ENCODE measurements at regions not wholly inside any gene's neighbourhood (a gene's known extent, or its start where the extent isn't known, plus 50 kb on each side); places are given as distances from the start of the nearest gene placed in this dataset.

DNA sequence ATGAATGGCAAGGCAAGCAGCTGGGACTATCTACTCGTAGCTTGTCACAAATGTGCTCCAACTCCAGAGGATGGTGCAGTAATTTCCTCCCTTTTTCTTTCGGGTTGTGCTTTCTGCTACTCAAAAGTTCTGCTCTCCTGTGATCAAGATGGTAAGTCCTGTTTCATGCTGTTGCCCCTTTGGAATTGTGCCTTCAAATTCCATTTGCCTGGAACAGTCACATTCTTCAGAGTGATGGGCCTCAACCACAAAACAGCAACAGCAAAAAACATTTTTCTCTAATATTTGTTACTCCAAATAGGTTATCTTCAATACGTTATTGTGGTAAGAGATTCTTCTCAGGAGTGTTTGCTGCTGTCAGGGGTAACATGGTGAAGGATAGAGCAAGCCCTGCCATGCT is 209.3 kb downstream of the PALM2AKAP2 start:
- 90% methylated on average over 2 of the region's 3 CpGs for WGBS (ENCODE audit: insufficient coverage)
- H3K27ac Mint-ChIP-seq = no peak overlapping the region
- CTCF ChIA-PET = no interaction called here
- H3K27me3 ChIP-seq (replicated peaks in 1 of 2; ENCODE audit: control insufficient read depth in 2 of 2, extremely low read depth in 1 of 2, insufficient read depth in 2 of 2, low read length in 1 of 2) = no peaks in the 10 kb centered on the region
- no peak overlapping the region for H3K27ac ChIP-seq (ENCODE audit: low read length)
- peaks cover 4 to 15% (median 13%) of the 10 kb centered on the region in 3 donors for H3K9me3 Mint-ChIP-seq
- no peaks in the 10 kb centered on the region for H3K4me1 ChIP-seq (ENCODE audit: control insufficient read depth in 1 of 2, extremely low read depth in 1 of 2, insufficient read depth in 2 of 2, low read length in 2 of 2)
- H3K4me1 Mint-ChIP-seq = no peaks in the 10 kb centered on the region
- no peak for DNase-seq
- H3K36me3 Mint-ChIP-seq = peaks cover 3% of the 10 kb centered on the region
- H3K9me3 ChIP-seq = no peaks in the 10 kb centered on the region
- no peaks in the 10 kb centered on the region for H3K36me3 ChIP-seq (ENCODE audit: control insufficient read depth in 2 of 2, extremely low read depth in 1 of 2, insufficient read depth in 1 of 2, low read length in 1 of 2)
- ATAC-seq (replicated peaks in 1 of 4) = no peak
- no peak overlapping the region for H3K4me3 Mint-ChIP-seq
- H3K27me3 Mint-ChIP-seq = peaks cover 0 to 2% of the 10 kb centered on the region in 2 donors
- POLR2A ChIA-PET = no interaction called here
- H3K4me3 ChIP-seq (ENCODE audit: control insufficient read depth in 1 of 2, extremely low read depth in 1 of 2, low read length in 1 of 2) = no peak overlapping the region

DNA sequence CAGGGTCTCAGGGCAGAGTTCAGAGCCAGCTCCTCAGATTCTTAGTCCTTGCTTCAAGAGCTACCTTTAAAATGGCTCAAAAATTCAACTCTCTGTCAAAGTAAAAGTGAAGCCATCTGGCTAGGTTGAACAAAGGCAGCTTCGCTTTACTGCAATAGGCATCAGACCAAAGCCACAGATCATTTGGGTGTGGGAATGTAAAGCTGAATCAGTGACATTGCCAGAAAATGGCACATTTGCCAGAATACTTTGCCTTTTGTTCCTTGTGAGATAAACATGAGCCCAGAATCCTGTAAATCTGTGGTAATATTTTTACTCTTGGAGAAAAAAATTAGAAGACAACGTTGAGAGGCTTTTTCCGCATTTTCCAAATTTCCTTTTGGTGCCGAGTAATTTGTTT is 210.5 kb downstream of the PALM2AKAP2 start:
- no peak overlapping the region for H3K4me3 Mint-ChIP-seq
- peaks cover 0 to 6% of the 10 kb centered on the region in 2 experiments for H3K27me3 ChIP-seq (replicated peaks in 1 of 2; ENCODE audit: control insufficient read depth in 2 of 2, extremely low read depth in 1 of 2, insufficient read depth in 2 of 2, low read length in 1 of 2)
- H3K27ac Mint-ChIP-seq = no peak overlapping the region
- H3K9me3 ChIP-seq = no peaks in the 10 kb centered on the region
- no peak overlapping the region for H3K4me3 ChIP-seq (ENCODE audit: control insufficient read depth in 1 of 2, extremely low read depth in 1 of 2, low read length in 1 of 2)
- H3K27me3 Mint-ChIP-seq = peaks cover 0 to 5% of the 10 kb centered on the region in 2 donors
- H3K4me1 ChIP-seq (ENCODE audit: control insufficient read depth in 1 of 2, extremely low read depth in 1 of 2, insufficient read depth in 2 of 2, low read length in 2 of 2) = no peaks in the 10 kb centered on the region
- WGBS (ENCODE audit: insufficient coverage) = no CpG with 5 or more reads among the region's 4 CpGs
- ATAC-seq (replicated peaks in 1 of 4) (no peak), DNase-seq (no peak)
- CTCF ChIA-PET = no interaction called here
- no peak overlapping the region for H3K27ac ChIP-seq (ENCODE audit: low read length)
- peaks cover 3% of the 10 kb centered on the region for H3K36me3 Mint-ChIP-seq
- peaks cover 8 to 17% (median 15%) of the 10 kb centered on the region in 3 donors for H3K9me3 Mint-ChIP-seq
- H3K36me3 ChIP-seq (ENCODE audit: control insufficient read depth in 2 of 2, extremely low read depth in 1 of 2, insufficient read depth in 1 of 2, low read length in 1 of 2) = no peaks in the 10 kb centered on the region
- POLR2A ChIA-PET = no interaction called here
- H3K4me1 Mint-ChIP-seq = no peaks in the 10 kb centered on the region

DNA sequence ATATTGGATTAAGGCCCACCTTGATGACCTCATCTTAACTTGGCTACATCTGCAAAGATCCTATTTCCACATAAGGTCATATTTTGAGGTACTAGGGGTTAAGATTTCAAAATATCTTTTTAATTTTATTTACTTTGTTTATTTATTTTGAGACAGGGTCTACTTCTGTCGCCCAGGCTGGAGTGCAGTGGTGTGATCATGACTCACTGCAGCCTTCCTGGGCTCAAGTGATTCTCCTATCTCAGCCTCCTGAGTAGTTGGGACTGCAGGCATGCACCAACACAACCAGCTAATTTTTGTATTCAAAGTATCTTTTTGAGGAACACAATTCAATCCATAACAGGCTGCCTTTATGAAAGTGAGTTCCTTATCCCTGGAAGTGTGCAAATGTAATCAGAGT is 212.3 kb downstream of the PALM2AKAP2 start:
- Mint-ChIP-seq H3K27me3 (peaks cover 0 to 5% of the 10 kb centered on the region in 2 donors), H3K4me1 (no peaks in the 10 kb centered on the region), H3K27ac (no peak overlapping the region), H3K9me3 (peaks cover 10 to 18% (median 15%) of the 10 kb centered on the region in 3 donors), H3K4me3 (no peak overlapping the region), H3K36me3 (peaks cover 3% of the 10 kb centered on the region)
- Histone ChIP-seq H3K4me1 (ENCODE audit: control insufficient read depth in 1 of 2, extremely low read depth in 1 of 2, insufficient read depth in 2 of 2, low read length in 2 of 2) (no peaks in the 10 kb centered on the region), H3K27me3 (replicated peaks in 1 of 2; ENCODE audit: control insufficient read depth in 2 of 2, extremely low read depth in 1 of 2, insufficient read depth in 2 of 2, low read length in 1 of 2) (peaks cover 0 to 6% of the 10 kb centered on the region in 2 experiments), H3K4me3 (ENCODE audit: control insufficient read depth in 1 of 2, extremely low read depth in 1 of 2, low read length in 1 of 2) (no peak overlapping the region), H3K9me3 (no peaks in the 10 kb centered on the region), H3K36me3 (ENCODE audit: control insufficient read depth in 2 of 2, extremely low read depth in 1 of 2, insufficient read depth in 1 of 2, low read length in 1 of 2) (no peaks in the 10 kb centered on the region), H3K27ac (ENCODE audit: low read length) (no peak overlapping the region)
- DNase-seq (no peak), ATAC-seq (replicated peaks in 1 of 4) (no peak)
- POLR2A ChIA-PET = interaction anchor here in 1 of 2 donors (0.6 kb wide), 1 partner anchor 47 kb away, joined by 4 read pairs; no protein-coding TSS in a partner anchor
- WGBS (ENCODE audit: insufficient coverage) = 80% methylated on average over 1 of the region's 1 CpG
- CTCF ChIA-PET = no interaction called here

DNA sequence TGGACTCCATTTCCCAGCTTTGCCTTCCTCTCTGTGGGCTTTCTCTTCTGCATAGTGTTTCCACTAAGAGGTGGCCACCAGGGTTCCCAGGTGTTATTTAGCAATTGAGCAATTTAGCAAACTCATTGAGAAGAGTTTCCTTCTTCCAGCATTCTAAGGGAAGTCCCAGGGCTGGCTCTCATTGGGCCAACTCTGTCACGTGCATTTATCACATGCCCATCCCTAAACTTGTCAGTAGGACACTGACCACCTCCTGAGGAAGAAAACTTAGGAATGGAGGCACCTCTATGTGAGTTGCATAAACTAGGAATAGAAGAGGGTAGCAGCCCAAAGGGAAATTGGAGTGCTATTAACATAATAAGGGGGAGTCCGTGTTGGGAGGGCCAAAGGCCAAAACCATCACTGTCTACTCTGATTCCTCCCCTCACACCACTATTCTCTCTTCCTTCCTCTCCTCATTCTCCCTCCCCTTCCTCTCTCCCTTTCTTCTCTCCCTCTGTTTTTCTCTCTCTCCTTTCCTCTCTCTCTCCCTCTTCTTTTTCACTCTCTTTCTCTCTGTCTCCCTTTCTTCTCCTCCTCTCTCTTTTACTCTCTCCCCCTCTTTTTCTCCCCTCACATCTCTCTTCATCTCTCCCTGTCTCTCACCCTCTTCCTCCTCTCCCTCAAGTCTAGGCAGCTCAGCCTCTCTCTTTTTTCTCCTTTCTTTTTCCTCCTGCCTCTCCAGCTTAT is 213.4 kb downstream of the PALM2AKAP2 start:
- no peak overlapping the region for H3K27ac Mint-ChIP-seq
- no peak for ATAC-seq (replicated peaks in 1 of 4)
- no peaks in the 10 kb centered on the region for H3K36me3 ChIP-seq (ENCODE audit: control insufficient read depth in 2 of 2, extremely low read depth in 1 of 2, insufficient read depth in 1 of 2, low read length in 1 of 2)
- H3K4me1 ChIP-seq (ENCODE audit: control insufficient read depth in 1 of 2, extremely low read depth in 1 of 2, insufficient read depth in 2 of 2, low read length in 2 of 2) = no peaks in the 10 kb centered on the region
- H3K9me3 ChIP-seq = no peaks in the 10 kb centered on the region
- ChIA-PET POLR2A (no interaction called here), CTCF (no interaction called here)
- no peak overlapping the region for H3K4me3 ChIP-seq (ENCODE audit: control insufficient read depth in 1 of 2, extremely low read depth in 1 of 2, low read length in 1 of 2)
- DNase-seq = no peak
- H3K4me3 Mint-ChIP-seq = no peak overlapping the region
- no peak overlapping the region for H3K27ac ChIP-seq (ENCODE audit: low read length)
- peaks cover 6 to 13% (median 10%) of the 10 kb centered on the region in 3 donors for H3K9me3 Mint-ChIP-seq
- no peaks in the 10 kb centered on the region for H3K4me1 Mint-ChIP-seq
- peaks cover 0 to 6% of the 10 kb centered on the region in 2 experiments for H3K27me3 ChIP-seq (replicated peaks in 1 of 2; ENCODE audit: control insufficient read depth in 2 of 2, extremely low read depth in 1 of 2, insufficient read depth in 2 of 2, low read length in 1 of 2)
- H3K36me3 Mint-ChIP-seq = no peaks in the 10 kb centered on the region
- H3K27me3 Mint-ChIP-seq = peaks cover 0 to 5% of the 10 kb centered on the region in 2 donors
- no CpG with 5 or more reads among the region's 2 CpGs for WGBS (ENCODE audit: insufficient coverage)

DNA sequence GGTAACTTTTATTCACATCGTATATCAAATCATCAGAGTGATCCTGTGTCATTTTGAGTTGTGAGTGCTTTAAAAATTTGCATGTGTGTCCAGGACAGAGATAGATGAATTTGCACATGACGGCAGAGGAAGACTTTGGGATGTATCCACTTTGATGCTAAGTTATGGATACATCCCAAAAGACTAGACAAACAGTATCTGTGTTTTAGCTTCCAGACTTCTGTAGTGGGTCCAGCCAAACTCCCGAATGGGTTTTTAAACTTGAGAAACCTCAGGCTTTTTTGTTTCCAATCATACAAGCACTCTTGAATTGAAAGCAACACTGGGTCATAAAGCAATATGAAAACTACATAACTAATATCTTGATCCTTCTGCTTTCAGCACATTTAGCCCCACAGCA is 213.8 kb downstream of the C9orf152 start:
- Mint-ChIP-seq H3K9me3 (peaks cover 6 to 8% (median 6%) of the 10 kb centered on the region in 3 donors), H3K27me3 (peaks cover 0 to 5% of the 10 kb centered on the region in 2 donors), H3K4me3 (no peak overlapping the region), H3K27ac (no peak overlapping the region), H3K4me1 (no peaks in the 10 kb centered on the region), H3K36me3 (no peaks in the 10 kb centered on the region)
- ChIA-PET POLR2A (no interaction called here), CTCF (no interaction called here)
- no peaks in the 10 kb centered on the region for H3K4me1 ChIP-seq (ENCODE audit: control insufficient read depth in 1 of 2, extremely low read depth in 1 of 2, insufficient read depth in 2 of 2, low read length in 2 of 2)
- H3K36me3 ChIP-seq (ENCODE audit: control insufficient read depth in 2 of 2, extremely low read depth in 1 of 2, insufficient read depth in 1 of 2, low read length in 1 of 2) = no peaks in the 10 kb centered on the region
- H3K27me3 ChIP-seq (replicated peaks in 1 of 2; ENCODE audit: control insufficient read depth in 2 of 2, extremely low read depth in 1 of 2, insufficient read depth in 2 of 2, low read length in 1 of 2) = peaks cover 0 to 6% of the 10 kb centered on the region in 2 experiments
- WGBS (ENCODE audit: insufficient coverage) = 100% methylated on average over 1 of the region's 3 CpGs
- no peak overlapping the region for H3K27ac ChIP-seq (ENCODE audit: low read length)
- no peak for DNase-seq
- no peaks in the 10 kb centered on the region for H3K9me3 ChIP-seq
- ATAC-seq (replicated peaks in 1 of 4) = no peak
- no peak overlapping the region for H3K4me3 ChIP-seq (ENCODE audit: control insufficient read depth in 1 of 2, extremely low read depth in 1 of 2, low read length in 1 of 2)

DNA sequence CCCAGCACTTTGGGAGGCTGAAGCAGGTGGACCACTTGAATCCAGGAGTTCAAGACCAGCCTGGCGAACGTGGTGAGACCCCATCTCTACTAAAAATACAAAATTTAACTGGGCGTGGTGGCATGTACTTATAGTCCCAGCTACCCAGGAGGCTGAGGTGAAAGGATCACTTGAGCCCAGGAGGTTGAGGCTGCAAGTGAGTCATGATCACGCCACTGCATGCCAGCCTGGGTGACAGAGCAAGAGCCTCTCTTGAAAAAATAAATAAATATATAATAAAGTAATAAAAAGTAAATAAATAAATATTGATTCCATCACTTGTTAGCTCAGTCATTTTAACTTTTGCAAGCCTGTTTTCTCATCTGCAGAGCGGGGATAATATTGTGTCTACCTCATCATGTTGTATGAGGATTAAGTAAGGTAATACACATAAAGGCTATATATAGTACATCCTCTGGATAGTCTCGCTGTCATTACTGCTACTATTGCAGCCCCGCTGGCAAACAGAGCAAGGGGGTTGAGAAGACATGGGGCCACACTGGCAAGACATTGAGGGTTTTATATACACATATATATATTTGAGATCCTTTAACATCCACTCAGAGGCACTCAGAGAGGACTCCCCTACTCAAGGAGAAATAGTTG is 210.9 kb downstream of the C9orf152 start:
- H3K27ac Mint-ChIP-seq = no peak overlapping the region
- Histone ChIP-seq H3K4me1 (ENCODE audit: control insufficient read depth in 1 of 2, extremely low read depth in 1 of 2, insufficient read depth in 2 of 2, low read length in 2 of 2) (no peaks in the 10 kb centered on the region), H3K36me3 (ENCODE audit: control insufficient read depth in 2 of 2, extremely low read depth in 1 of 2, insufficient read depth in 1 of 2, low read length in 1 of 2) (no peaks in the 10 kb centered on the region), H3K9me3 (no peaks in the 10 kb centered on the region), H3K27me3 (replicated peaks in 1 of 2; ENCODE audit: control insufficient read depth in 2 of 2, extremely low read depth in 1 of 2, insufficient read depth in 2 of 2, low read length in 1 of 2) (peaks cover 0 to 6% of the 10 kb centered on the region in 2 experiments), H3K27ac (ENCODE audit: low read length) (no peak overlapping the region), H3K4me3 (ENCODE audit: control insufficient read depth in 1 of 2, extremely low read depth in 1 of 2, low read length in 1 of 2) (no peak overlapping the region)
- no peak for ATAC-seq (replicated peaks in 1 of 4)
- peaks cover 0 to 12% (median 6%) of the 10 kb centered on the region in 3 donors for H3K9me3 Mint-ChIP-seq
- peaks cover 0 to 5% of the 10 kb centered on the region in 2 donors for H3K27me3 Mint-ChIP-seq
- ChIA-PET CTCF (no interaction called here), POLR2A (no interaction called here)
- no CpG with 5 or more reads among the region's 7 CpGs for WGBS (ENCODE audit: insufficient coverage)
- no peak for DNase-seq
- no peaks in the 10 kb centered on the region for H3K4me1 Mint-ChIP-seq
- no peak overlapping the region for H3K4me3 Mint-ChIP-seq
- no peaks in the 10 kb centered on the region for H3K36me3 Mint-ChIP-seq
